Stomach (tissue), 8 donors: ENCODE measurements at regions not wholly inside any gene's neighbourhood (a gene's known extent, or its start where the extent isn't known, plus 50 kb on each side); places are given as distances from the start of the nearest gene placed in this dataset.

Source experiments
- DNase-seq, 2 donors: peaks; one replicate each; pipeline versions ENCODE4 v3.0.0 to v3.0.0-alpha.2; 2013 to 2019
- H3K27ac ChIP-seq, 5 donors: fragments of 200-600 bp in 4 of 5; sonication (generic) in 4 of 5; one replicate each; pipeline ENCODE4 v1.5.1; 2013 to 2019; ENCODE audit warnings: mild to moderate bottlenecking in 1 of 5, moderate library complexity in 1 of 5
- H3K27me3 ChIP-seq, 3 donors: fragments of 200-600 bp; sonication (generic); one replicate each; pipeline ENCODE4 v1.5.1; 2017 to 2019; ENCODE audit warnings: mixed run types in 1 of 3
- H3K36me3 ChIP-seq, 4 donors: fragments of 200-600 bp; sonication (generic); 1 replicate in 3 of 4; 2 replicates in 1 of 4; pipeline ENCODE4 v1.5.1; 2016 to 2019
- H3K4me1 ChIP-seq, 4 donors: fragments of 200-600 bp; sonication (generic); one replicate each; pipeline ENCODE4 v1.5.1; 2016 to 2019
- H3K4me3 ChIP-seq, 4 donors: fragments of 200-600 bp; sonication (generic) in 3 of 4; one replicate each; pipeline ENCODE4 v1.5.1; 2016 to 2019; ENCODE audit warnings: mild to moderate bottlenecking in 1 of 4
- H3K9me3 ChIP-seq, 4 donors: fragments of 200-600 bp; sonication (generic); one replicate each; pipeline ENCODE4 v1.5.1; 2016 to 2019
- CTCF ChIP-seq, 7 experiments: fragments of 450-650 bp in 4 of 7; fragments of 200-600 bp in 3 of 7; sonication (generic) in 3 of 7; IDR thresholded peaks; one replicate each; pipeline ENCODE4 v1.5.1; 2016 to 2019; ENCODE audit warnings: antibody characterized with exemption in 7 of 7, control low read depth in 2 of 7, mild to moderate bottlenecking in 1 of 7
- EP300 ChIP-seq: sonication (generic); formaldehyde crosslinking; IDR thresholded peaks from one replicate; pipeline ENCODE4 v1.6.1; 2017; ENCODE audit warnings: antibody characterized with exemption
- POLR2A ChIP-seq, 4 donors: fragments of 450-650 bp; IDR thresholded peaks; one replicate each; pipeline ENCODE4 v1.6.1; 2016; ENCODE audit warnings: antibody characterized with exemption in 4 of 4, control low read depth in 2 of 4, mild to moderate bottlenecking in 1 of 4, moderate library complexity in 1 of 4
- POLR2AphosphoS5 ChIP-seq, 3 donors: sonication (generic); formaldehyde crosslinking; IDR thresholded peaks; one replicate each; pipeline ENCODE4 v1.6.1; 2016; ENCODE audit warnings: antibody characterized with exemption in 3 of 3
- WGBS, 5 donors: extraction: QIAGEN DNeasy Blood & Tissue Kit in 3 of 5; methylation state at CpG; one replicate each; pipeline versions ENCODE4 v1.1.5 to v1.1.7; 2013 to 2018; 5-methylcytosine and 5-hydroxymethylcytosine counted together
- intact Hi-C: fragments of 100-400 bp; cut with DNase I; formaldehyde crosslinking; loops from one replicate; pipeline ENCODE4 v1.15.1; 2023; ENCODE audit warnings: low total_unique reads
- donor health status: healthy with polysubstance abuse.
- donor health status: Bipolar disorder and iron deficiency.
- donor health status: healthy.

GRCh38 chr9:81371824-81372223, 317.5 kb downstream of the TLE1 start:
- 34 to 65% (median 59%) methylated on average over 7 of the region's 7 CpGs for WGBS, 5 donors
- H3K36me3 ChIP-seq = no peaks in the 10 kb centered on the region
- no peaks in the 10 kb centered on the region for H3K27me3 ChIP-seq
- H3K9me3 ChIP-seq = no peaks in the 10 kb centered on the region
- H3K27ac ChIP-seq = peak overlapping the region in 1 of 5 donors; percentile 38
- DNase-seq = peak in 1 of 2 donors; percentile 69
- intact Hi-C loops = no loop called here
- H3K4me3 ChIP-seq = no peak overlapping the region
- peaks cover 0 to 8% (median 0%) of the 10 kb centered on the region in 4 donors for H3K4me1 ChIP-seq
- TF ChIP-seq EP300 (no peak), POLR2A (IDR thresholded peaks at IDR 0.05) (no peak), CTCF (IDR thresholded peaks at IDR 0.05) (no peak), POLR2AphosphoS5 (IDR thresholded peaks at IDR 0.05) (no peak)

- Histone ChIP-seq H3K27ac (no peak overlapping the region), H3K36me3 (no peaks in the 10 kb centered on the region), H3K9me3 (peaks cover 0 to 2% (median under 1%) of the 10 kb centered on the region in 4 donors), H3K4me3 (no peak overlapping the region), H3K4me1 (peaks cover 0 to 8% (median 0%) of the 10 kb centered on the region in 4 donors), H3K27me3 (no peaks in the 10 kb centered on the region)
- intact Hi-C loops = no loop called here
- TF ChIP-seq POLR2AphosphoS5 (IDR thresholded peaks at IDR 0.05) (no peak), EP300 (no peak), CTCF (IDR thresholded peaks at IDR 0.05) (no peak), POLR2A (IDR thresholded peaks at IDR 0.05) (no peak)
- 79 to 92% (median 89%) methylated on average over 7 of the region's 7 CpGs for WGBS, 5 donors
- DNase-seq = no peak
These were observed 318.7 kb downstream of the TLE1 start for GRCh38 chr9:81370650-81371049.

GRCh38 chr9:81370096-81370495, 319.3 kb downstream of the TLE1 start:
- Histone ChIP-seq H3K9me3 (peaks cover 0 to 7% (median 6%) of the 10 kb centered on the region in 4 donors), H3K27me3 (no peaks in the 10 kb centered on the region), H3K4me1 (peaks cover 0 to 2% (median 0%) of the 10 kb centered on the region in 4 donors), H3K27ac (no peak overlapping the region), H3K36me3 (no peaks in the 10 kb centered on the region), H3K4me3 (no peak overlapping the region)
- no peak for DNase-seq
- 63 to 80% (median 74%) methylated on average over 3 of the region's 3 CpGs for WGBS, 5 donors
- intact Hi-C loops = no loop called here
- no peak for TF ChIP-seq EP300
- TF ChIP-seq POLR2AphosphoS5 (IDR thresholded peaks at IDR 0.05) = no peak

GRCh38 chr9:81369121-81369520, 320.2 kb downstream of the TLE1 start:
- no peak for TF ChIP-seq EP300
- TF ChIP-seq POLR2A (IDR thresholded peaks at IDR 0.05) = no peak
- TF ChIP-seq POLR2AphosphoS5 (IDR thresholded peaks at IDR 0.05) = no peak
- TF ChIP-seq CTCF (IDR thresholded peaks at IDR 0.05) = no peak
- no peak for DNase-seq
- Histone ChIP-seq H3K27me3 (no peaks in the 10 kb centered on the region), H3K27ac (no peak overlapping the region), H3K36me3 (no peaks in the 10 kb centered on the region), H3K9me3 (peaks cover 0 to 17% (median 13%) of the 10 kb centered on the region in 4 donors), H3K4me3 (no peak overlapping the region), H3K4me1 (no peaks in the 10 kb centered on the region)
- 83 to 100% (median 95%) methylated on average over 1 of the region's 1 CpG for WGBS, 5 donors
- intact Hi-C loops = no loop called here

GRCh38 chr9:81363916-81364480, 325.3 kb downstream of the TLE1 start:
- no peak overlapping the region for H3K27ac ChIP-seq
- no peak for DNase-seq
- H3K4me1 ChIP-seq = no peaks in the 10 kb centered on the region
- intact Hi-C loops = no loop called here
- no peak overlapping the region for H3K4me3 ChIP-seq
- no peaks in the 10 kb centered on the region for H3K27me3 ChIP-seq
- H3K36me3 ChIP-seq = no peaks in the 10 kb centered on the region
- no peak for TF ChIP-seq CTCF (IDR thresholded peaks at IDR 0.05)
- TF ChIP-seq EP300 = no peak
- no peak for TF ChIP-seq POLR2AphosphoS5 (IDR thresholded peaks at IDR 0.05)
- TF ChIP-seq POLR2A (IDR thresholded peaks at IDR 0.05) = no peak
- WGBS, 5 donors = 81 to 93% (median 92%) methylated on average over 5 to 6 of the region's 6 CpGs
- H3K9me3 ChIP-seq = peaks cover 0 to 22% (median 14%) of the 10 kb centered on the region in 4 donors
